Body of pancreas (tissue), 4 donors: ENCODE measurements at regions not wholly inside any gene's neighbourhood (a gene's known extent, or its start where the extent isn't known, plus 50 kb on each side); places are given as distances from the start of the nearest gene placed in this dataset.

ENCODE experiments used
- ATAC-seq: fragments of 150-250 bp; one replicate; pipeline ENCODE4 v1.9.1; 2016
- DNase-seq, 4 donors: peaks; one replicate each; pipeline ENCODE4 v3.0.0-alpha.2; 2019
- H3K27ac ChIP-seq, 4 donors: fragments of 200-600 bp; sonication (generic); 1 replicate in 3 of 4; 2 replicates in 1 of 4; pipeline versions ENCODE4 v1.5.1 to v1.6.1; 2016 to 2019; ENCODE audit warnings: mild to moderate bottlenecking in 1 of 4, mixed read lengths in 1 of 4, moderate library complexity in 1 of 4
- H3K27me3 ChIP-seq, 2 donors: fragments of 200-600 bp; sonication (generic); one replicate each; pipeline ENCODE4 v1.6.0; 2016; ENCODE audit warnings: mild to moderate bottlenecking in 1 of 2
- H3K36me3 ChIP-seq, 2 donors: fragments of 200-600 bp; sonication (generic); replicated peaks in 1 of 2; 2 replicates each; pipeline ENCODE4 v1.5.1; 2016; ENCODE audit warnings: low read depth in 2 of 2; ENCODE audit not compliant: insufficient read depth in 1 of 2
- H3K4me1 ChIP-seq: fragments of 200-600 bp; sonication (generic); one replicate; pipeline ENCODE4 v1.6.0; 2016
- H3K4me3 ChIP-seq, 2 donors: fragments of 200-600 bp; sonication (generic); 1 replicate in 1 of 2; 2 replicates in 1 of 2; pipeline ENCODE4 v1.5.1; 2016 to 2019
- H3K9me3 ChIP-seq, 3 donors: fragments of 200-600 bp; sonication (generic); 1 replicate in 2 of 3; 2 replicates in 1 of 3; pipeline ENCODE4 v1.5.1; 2016
- POLR2A ChIP-seq, 3 donors: fragments of 450-650 bp; IDR thresholded peaks; one replicate each; pipeline ENCODE4 v1.6.1; 2016; ENCODE audit warnings: antibody characterized with exemption in 3 of 3, mild to moderate bottlenecking in 2 of 3
- whole genome bisulfite sequencing, 2 donors: methylation state at CpG; one replicate each; pipeline ENCODE4 v1.1.5; 2017; 5-methylcytosine and 5-hydroxymethylcytosine counted together
- intact Hi-C: fragments of 100-400 bp; cut with DNase I; formaldehyde crosslinking; loops from one replicate; pipeline ENCODE4 v1.15.1; 2023
- TF ChIP-seq, protein P1 (sequence below), 7 experiments: fragments of 450-650 bp in 4 of 7; fragments of 200-600 bp in 3 of 7; sonication (generic) in 3 of 7; IDR thresholded peaks; one replicate each; pipeline ENCODE4 v1.5.1; 2016 to 2019; ENCODE audit warnings: antibody characterized with exemption in 7 of 7

DNA sequence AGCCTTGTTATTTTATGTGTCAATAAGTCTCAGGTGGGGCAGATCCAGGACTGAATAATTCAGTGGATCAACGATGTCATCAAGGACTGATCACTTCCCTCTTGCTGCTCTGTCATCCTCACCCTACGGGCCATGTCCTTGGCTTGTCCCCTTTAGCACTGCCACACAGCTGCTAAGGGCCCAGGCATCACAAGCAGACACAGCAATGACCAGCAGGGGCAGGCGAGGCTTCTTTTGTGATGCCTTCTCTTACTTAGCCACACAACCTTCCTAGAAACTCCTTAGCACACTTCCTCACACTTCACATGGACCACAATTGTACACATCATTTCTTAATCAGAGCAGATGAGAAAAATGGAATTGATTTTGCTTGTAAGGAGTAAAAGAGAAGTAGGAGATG, 356.3 kb upstream of the SOX9 start:
- H3K4me1 ChIP-seq, result no peaks in the 10 kb centered on the region
- TF ChIP-seq POLR2A (IDR thresholded peaks at IDR 0.05), result no peak
- TF ChIP-seq, protein P1, sequence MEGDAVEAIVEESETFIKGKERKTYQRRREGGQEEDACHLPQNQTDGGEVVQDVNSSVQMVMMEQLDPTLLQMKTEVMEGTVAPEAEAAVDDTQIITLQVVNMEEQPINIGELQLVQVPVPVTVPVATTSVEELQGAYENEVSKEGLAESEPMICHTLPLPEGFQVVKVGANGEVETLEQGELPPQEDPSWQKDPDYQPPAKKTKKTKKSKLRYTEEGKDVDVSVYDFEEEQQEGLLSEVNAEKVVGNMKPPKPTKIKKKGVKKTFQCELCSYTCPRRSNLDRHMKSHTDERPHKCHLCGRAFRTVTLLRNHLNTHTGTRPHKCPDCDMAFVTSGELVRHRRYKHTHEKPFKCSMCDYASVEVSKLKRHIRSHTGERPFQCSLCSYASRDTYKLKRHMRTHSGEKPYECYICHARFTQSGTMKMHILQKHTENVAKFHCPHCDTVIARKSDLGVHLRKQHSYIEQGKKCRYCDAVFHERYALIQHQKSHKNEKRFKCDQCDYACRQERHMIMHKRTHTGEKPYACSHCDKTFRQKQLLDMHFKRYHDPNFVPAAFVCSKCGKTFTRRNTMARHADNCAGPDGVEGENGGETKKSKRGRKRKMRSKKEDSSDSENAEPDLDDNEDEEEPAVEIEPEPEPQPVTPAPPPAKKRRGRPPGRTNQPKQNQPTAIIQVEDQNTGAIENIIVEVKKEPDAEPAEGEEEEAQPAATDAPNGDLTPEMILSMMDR (IDR thresholded peaks at IDR 0.05), result peak in 5 of 7 experiments; percentile 8 to 42 (median 34)
- ATAC-seq (no peak), DNase-seq (peak; percentile 14 to 44 (median 34))
- no peaks in the 10 kb centered on the region for H3K27me3 ChIP-seq
- H3K36me3 ChIP-seq, result no peaks in the 10 kb centered on the region
- intact Hi-C loops, result no loop called here
- 50 to 57% methylated on average over 3 of the region's 3 CpGs for WGBS, 2 donors
- no peaks in the 10 kb centered on the region for H3K9me3 ChIP-seq
- H3K27ac ChIP-seq, result no peak overlapping the region
- H3K4me3 ChIP-seq, result no peak overlapping the region

DNA sequence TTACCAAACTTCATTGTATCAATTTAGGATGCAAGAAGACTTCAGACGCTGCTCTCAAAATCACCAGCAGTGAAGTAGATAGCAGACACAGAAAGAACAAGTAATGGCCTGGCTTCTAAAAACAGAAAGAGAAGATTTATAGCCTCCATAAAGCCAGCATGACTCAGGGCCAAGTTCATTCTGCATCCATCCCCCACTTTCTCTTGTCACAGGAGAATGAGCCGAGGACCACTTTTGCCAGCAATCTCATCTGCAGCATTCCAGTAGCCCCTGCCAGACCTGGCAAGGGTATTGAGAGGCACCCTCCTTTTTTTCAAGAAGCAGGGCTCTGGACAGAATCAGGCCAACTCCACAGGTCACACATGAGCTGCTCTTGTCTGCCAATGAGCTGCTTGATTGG, 355.4 kb upstream of the SOX9 start:
- WGBS, 2 donors, result 60 to 91% methylated on average over 2 of the region's 2 CpGs
- TF ChIP-seq, protein P1 (IDR thresholded peaks at IDR 0.05), result no peak
- TF ChIP-seq POLR2A (IDR thresholded peaks at IDR 0.05), result no peak
- intact Hi-C loops, result no loop called here
- Histone ChIP-seq H3K4me1 (no peaks in the 10 kb centered on the region), H3K27me3 (no peaks in the 10 kb centered on the region), H3K36me3 (no peaks in the 10 kb centered on the region), H3K27ac (no peak overlapping the region), H3K9me3 (no peaks in the 10 kb centered on the region), H3K4me3 (no peak overlapping the region)
- ATAC-seq (no peak), DNase-seq (no peak)

DNA sequence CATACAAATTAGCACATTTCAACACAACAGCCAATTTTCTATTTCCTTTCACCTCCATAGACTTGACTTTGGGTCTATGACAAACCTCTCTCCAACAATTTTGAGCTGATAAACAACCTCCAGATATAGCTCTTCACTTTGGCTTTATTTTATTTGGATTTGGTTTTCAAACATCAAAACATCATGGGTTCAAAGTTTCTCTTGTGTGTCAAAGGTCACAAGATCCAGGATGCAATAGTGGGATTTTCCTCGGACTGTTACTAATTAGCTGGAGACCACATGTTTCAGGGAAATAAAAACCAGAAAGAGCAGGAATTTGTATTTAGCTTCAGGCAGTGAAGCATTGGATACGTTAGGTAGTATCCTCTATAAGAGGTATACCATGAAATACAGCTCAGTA, 351.0 kb upstream of the SOX9 start:
- no peak for ATAC-seq
- 77 to 82% methylated on average over 2 of the region's 2 CpGs for WGBS, 2 donors
- H3K4me1 ChIP-seq, result no peaks in the 10 kb centered on the region

DNA sequence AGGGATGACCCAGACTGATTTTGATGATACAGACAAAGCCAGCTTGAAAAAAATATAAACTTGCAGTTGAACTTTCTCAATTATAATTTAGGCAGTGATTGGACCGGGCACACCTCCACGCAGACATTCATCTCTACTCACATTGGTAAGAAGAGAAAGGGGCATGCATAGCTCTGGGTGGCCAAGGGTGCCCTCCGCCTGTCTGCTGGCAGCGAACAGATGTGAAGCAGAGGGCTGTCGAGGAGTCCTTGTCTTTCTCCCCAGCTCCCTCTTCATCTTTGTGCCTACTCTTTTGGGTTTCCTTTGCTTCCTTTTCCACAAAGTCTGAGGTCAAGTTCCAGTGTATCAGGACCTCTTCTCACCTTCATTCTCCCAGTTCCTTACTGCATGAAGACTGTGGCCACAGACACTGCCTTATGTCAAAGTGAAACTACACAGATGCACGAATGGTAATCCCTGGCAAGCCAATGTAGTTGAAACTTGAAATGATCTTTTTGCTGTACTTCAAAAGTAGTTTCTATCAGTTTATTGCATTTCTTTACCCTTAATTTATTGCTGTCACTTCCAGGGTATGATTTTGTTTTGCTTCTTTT, 343.7 kb upstream of the SOX9 start:
- no peak for DNase-seq
- H3K4me3 ChIP-seq, result no peak overlapping the region
- 75 to 84% methylated on average over 6 of the region's 6 CpGs for WGBS, 2 donors
- H3K9me3 ChIP-seq, result no peaks in the 10 kb centered on the region
- H3K27ac ChIP-seq, result no peak overlapping the region
- intact Hi-C loops, result no loop called here
- no peaks in the 10 kb centered on the region for H3K4me1 ChIP-seq
- H3K27me3 ChIP-seq, result no peaks in the 10 kb centered on the region
- no peak for TF ChIP-seq POLR2A (IDR thresholded peaks at IDR 0.05)
- TF ChIP-seq, protein P1 (IDR thresholded peaks at IDR 0.05), result no peak
- no peaks in the 10 kb centered on the region for H3K36me3 ChIP-seq
- no peak for ATAC-seq

More for the DNA sequence above, 351.0 kb upstream of the SOX9 start:
- no peak overlapping the region for H3K27ac ChIP-seq
- no peaks in the 10 kb centered on the region for H3K9me3 ChIP-seq
- no peak for DNase-seq
- no peak for TF ChIP-seq POLR2A (IDR thresholded peaks at IDR 0.05)
- TF ChIP-seq, protein P1 (IDR thresholded peaks at IDR 0.05), result no peak
- H3K27me3 ChIP-seq, result no peaks in the 10 kb centered on the region
- no peaks in the 10 kb centered on the region for H3K36me3 ChIP-seq
- no peak overlapping the region for H3K4me3 ChIP-seq
- intact Hi-C loops, result no loop called here

DNA sequence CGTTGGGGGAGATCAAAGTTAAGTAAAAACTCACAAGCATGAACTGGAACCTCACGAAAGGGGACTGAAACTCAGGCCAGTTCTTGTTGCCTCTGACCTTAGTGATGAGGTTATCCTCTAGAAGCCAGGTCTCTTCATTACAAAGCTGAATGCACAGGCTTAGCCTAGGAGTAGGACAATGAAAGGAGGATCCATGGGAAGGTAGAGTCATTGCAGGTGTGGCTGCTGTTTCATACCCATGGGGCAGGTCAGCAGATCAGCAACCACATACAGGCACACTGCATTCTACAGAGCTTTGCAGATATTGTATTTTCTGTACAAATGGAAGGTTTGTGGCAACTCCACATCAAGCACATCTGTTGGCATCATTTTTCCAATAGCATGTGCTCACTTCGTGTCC, 341.3 kb upstream of the SOX9 start:
- Histone ChIP-seq H3K9me3 (no peaks in the 10 kb centered on the region), H3K36me3 (no peaks in the 10 kb centered on the region), H3K4me1 (no peaks in the 10 kb centered on the region), H3K4me3 (no peak overlapping the region), H3K27me3 (no peaks in the 10 kb centered on the region), H3K27ac (no peak overlapping the region)
- intact Hi-C loops, result no loop called here
- TF ChIP-seq POLR2A (IDR thresholded peaks at IDR 0.05), result no peak
- TF ChIP-seq, protein P1 (IDR thresholded peaks at IDR 0.05), result no peak
- 78 to 84% methylated on average over 3 of the region's 3 CpGs for WGBS, 2 donors
- ATAC-seq, result no peak
- no peak for DNase-seq
